ENCODE measurements at regions not wholly inside any gene's neighbourhood (a gene's known extent, or its start where the extent isn't known, plus 50 kb on each side); places are given as distances from the start of the nearest gene placed in this dataset.

- BruUV-seq (replicated peaks): no TSS peak
- Histone ChIP-seq H3K4me1 (no peaks in the 10 kb centered on the region), H3K9me3 (no peaks in the 10 kb centered on the region; the same call in 1 of the 2 replicates), H3K36me3 (ENCODE audit: control insufficient read depth, insufficient read depth, low read length) (no peaks in the 10 kb centered on the region), H3K4me3 (ENCODE audit: low read depth, low read length) (no peak overlapping the region), H3K27me3 (replicated peaks; ENCODE audit: control insufficient read depth, insufficient read depth, low read length) (no peaks in the 10 kb centered on the region)
- intact Hi-C loops (cut with micrococcal nuclease; ENCODE audit: unreplicated experiment): no loop called here
- no peak for TF ChIP-seq CTCF (IDR thresholded peaks at IDR 0.05; ENCODE audit: insufficient read depth in 1 of 2, low read depth in 1 of 2, low read length in 1 of 2, severe bottlenecking in 1 of 2, unreplicated experiment in 1 of 2)
- CTCF ChIA-PET: no interaction called here
- Mint-ChIP-seq H3K4me1 (ENCODE audit: low read depth, unreplicated experiment) (no peaks in the 10 kb centered on the region), H3K27ac (ENCODE audit: unreplicated experiment) (no peak overlapping the region), H3K27me3 (ENCODE audit: insufficient read depth, unreplicated experiment) (peaks cover 13% of the 10 kb centered on the region), H3K36me3 (ENCODE audit: insufficient read depth, unreplicated experiment) (no peaks in the 10 kb centered on the region), H3K9me3 (ENCODE audit: unreplicated experiment) (peaks cover 4% of the 10 kb centered on the region), H3K4me3 (ENCODE audit: unreplicated experiment) (no peak overlapping the region)
- DNase-seq: no peak
- POLR2A ChIA-PET: no interaction called here
Observed at GRCh38 chr2:168300460-168300859, 53.1 kb upstream of the STK39 start.

GRCh38 chr2:168304024-168304681 lies 56.8 kb upstream of the STK39 start:
- intact Hi-C loops (cut with micrococcal nuclease; ENCODE audit: unreplicated experiment): no loop called here
- TF ChIP-seq CTCF (IDR thresholded peaks at IDR 0.05; ENCODE audit: insufficient read depth in 1 of 2, low read depth in 1 of 2, low read length in 1 of 2, severe bottlenecking in 1 of 2, unreplicated experiment in 1 of 2): no peak
- no peaks in the 10 kb centered on the region; the same call in 1 of the 2 replicates for H3K9me3 ChIP-seq
- H3K4me1 ChIP-seq: no peaks in the 10 kb centered on the region
- H3K4me3 ChIP-seq (ENCODE audit: low read depth, low read length): no peak overlapping the region
- H3K27me3 ChIP-seq (replicated peaks; ENCODE audit: control insufficient read depth, insufficient read depth, low read length): no peaks in the 10 kb centered on the region
- no peaks in the 10 kb centered on the region for H3K4me1 Mint-ChIP-seq (ENCODE audit: low read depth, unreplicated experiment)
- no peak overlapping the region for H3K4me3 Mint-ChIP-seq (ENCODE audit: unreplicated experiment)
- ChIA-PET CTCF (no interaction called here), POLR2A (no interaction called here)
- H3K9me3 Mint-ChIP-seq (ENCODE audit: unreplicated experiment): peaks cover 29% of the 10 kb centered on the region
- H3K36me3 Mint-ChIP-seq (ENCODE audit: insufficient read depth, unreplicated experiment): no peaks in the 10 kb centered on the region
- no TSS peak for BruUV-seq (replicated peaks)
- no peaks in the 10 kb centered on the region for H3K36me3 ChIP-seq (ENCODE audit: control insufficient read depth, insufficient read depth, low read length)
- H3K27ac Mint-ChIP-seq (ENCODE audit: unreplicated experiment): no peak overlapping the region
- peaks cover 13% of the 10 kb centered on the region for H3K27me3 Mint-ChIP-seq (ENCODE audit: insufficient read depth, unreplicated experiment)
- no peak for DNase-seq

DNA sequence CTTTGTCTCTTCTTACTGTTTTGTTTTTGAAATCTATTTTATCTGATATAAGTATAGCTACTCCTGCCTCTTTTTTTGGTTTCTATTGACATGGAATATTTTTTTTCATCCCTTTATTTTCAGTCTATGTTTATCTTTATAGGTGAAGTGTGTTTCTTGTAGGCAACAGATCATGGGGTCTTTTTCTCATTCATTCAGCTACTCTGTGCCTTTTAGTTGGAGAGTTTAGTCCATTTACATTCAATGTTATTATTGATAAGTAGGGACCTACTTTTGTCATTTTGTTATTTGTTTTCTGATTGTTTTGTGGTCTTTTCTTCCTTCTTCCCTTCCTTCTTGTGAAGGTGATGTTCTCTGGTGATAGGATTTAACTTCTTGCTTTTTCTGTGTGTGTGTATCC lies 60.0 kb upstream of the STK39 start:
- POLR2A ChIA-PET: no interaction called here

More for the DNA sequence above, 60.0 kb upstream of the STK39 start:
- no peaks in the 10 kb centered on the region for H3K36me3 Mint-ChIP-seq (ENCODE audit: insufficient read depth, unreplicated experiment)
- intact Hi-C loops (cut with micrococcal nuclease; ENCODE audit: unreplicated experiment): no loop called here
- H3K36me3 ChIP-seq (ENCODE audit: control insufficient read depth, insufficient read depth, low read length): no peaks in the 10 kb centered on the region
- no peak overlapping the region for H3K4me3 Mint-ChIP-seq (ENCODE audit: unreplicated experiment)
- H3K27me3 ChIP-seq (replicated peaks; ENCODE audit: control insufficient read depth, insufficient read depth, low read length): no peaks in the 10 kb centered on the region
- H3K27ac Mint-ChIP-seq (ENCODE audit: unreplicated experiment): no peak overlapping the region
- no peak overlapping the region for H3K4me3 ChIP-seq (ENCODE audit: low read depth, low read length)
- peaks cover 5% of the 10 kb centered on the region for H3K27me3 Mint-ChIP-seq (ENCODE audit: insufficient read depth, unreplicated experiment)
- no TSS peak for BruUV-seq (replicated peaks)
- DNase-seq: no peak
- CTCF ChIA-PET: no interaction called here
- TF ChIP-seq CTCF (IDR thresholded peaks at IDR 0.05; ENCODE audit: insufficient read depth in 1 of 2, low read depth in 1 of 2, low read length in 1 of 2, severe bottlenecking in 1 of 2, unreplicated experiment in 1 of 2): no peak
- H3K4me1 ChIP-seq: no peaks in the 10 kb centered on the region
- H3K4me1 Mint-ChIP-seq (ENCODE audit: low read depth, unreplicated experiment): no peaks in the 10 kb centered on the region
- H3K9me3 ChIP-seq: no peaks in the 10 kb centered on the region; the same call in 1 of the 2 replicates
- peaks cover 29% of the 10 kb centered on the region for H3K9me3 Mint-ChIP-seq (ENCODE audit: unreplicated experiment)

Measured in Caco-2 (cell line).